ENCODE measurements at regions not wholly inside any gene's neighbourhood (a gene's known extent, or its start where the extent isn't known, plus 50 kb on each side); places are given as distances from the start of the nearest gene placed in this dataset.

GRCh38 chr9:81132796-81133195 lies 556.6 kb downstream of the TLE1 start:
- H3K36me3 ChIP-seq (ENCODE audit: low read length), result no peaks in the 10 kb centered on the region
- H3K4me2 ChIP-seq (ENCODE audit: low read depth, low read length, poor library complexity, severe bottlenecking), result no peak overlapping the region
- no peaks in the 10 kb centered on the region for H3F3A ChIP-seq (ENCODE audit: insufficient read depth)
- H3K9ac ChIP-seq (ENCODE audit: low read length), result no peak overlapping the region
- no peaks in the 10 kb centered on the region for H3K9me3 ChIP-seq (ENCODE audit: insufficient read depth, low read length)
- H2AFZ ChIP-seq (ENCODE audit: low read depth, low read length, severe bottlenecking), result no peak overlapping the region
- no peak overlapping the region for H3K27ac ChIP-seq (ENCODE audit: low read depth, low read length)
- no peaks in the 10 kb centered on the region for H3K27me3 ChIP-seq (ENCODE audit: low read length)
- H3K79me2 ChIP-seq (ENCODE audit: insufficient read depth, low read length), result no peaks in the 10 kb centered on the region
- TF ChIP-seq EZH2phosphoT487 (conservative IDR thresholded peaks at IDR 0.05; ENCODE audit: low read length), result no peak
- TF ChIP-seq CTCF (IDR thresholded peaks at IDR 0.05; ENCODE audit: insufficient read depth, low read length, poor library complexity, severe bottlenecking), result no peak
- no peaks in the 10 kb centered on the region for H4K20me1 ChIP-seq (ENCODE audit: low read depth, low read length)
- no peaks in the 10 kb centered on the region for H3K9me2 ChIP-seq (replicated peaks; ENCODE audit: insufficient read depth, low read length)
- no peak overlapping the region for H3K4me3 ChIP-seq (ENCODE audit: insufficient read depth, low read length, poor library complexity, severe bottlenecking)

DNA sequence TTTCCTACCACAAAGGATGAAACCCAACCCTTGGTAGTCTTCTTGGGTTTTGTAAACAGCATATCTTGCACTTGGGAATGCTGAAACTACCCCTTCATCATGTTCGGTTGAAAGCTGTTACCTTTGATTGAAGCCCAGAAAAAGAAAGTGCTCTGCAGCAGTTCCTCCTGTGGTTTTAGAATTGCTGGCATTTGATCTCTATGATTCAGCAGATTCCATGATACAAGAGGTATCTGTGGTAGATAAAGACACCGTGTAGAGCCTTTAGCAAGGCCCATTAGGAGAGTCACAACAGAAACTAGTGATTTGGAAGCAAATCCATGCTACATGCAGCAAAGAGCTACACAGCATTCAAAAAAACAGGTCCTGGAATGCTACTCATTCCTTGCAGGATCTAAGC lies 557.0 kb downstream of the TLE1 start:
- TF ChIP-seq CTCF (IDR thresholded peaks at IDR 0.05; ENCODE audit: insufficient read depth, low read length, poor library complexity, severe bottlenecking), result no peak
- no peak for TF ChIP-seq EZH2phosphoT487 (conservative IDR thresholded peaks at IDR 0.05; ENCODE audit: low read length)
- Histone ChIP-seq H3K36me3 (ENCODE audit: low read length) (no peaks in the 10 kb centered on the region), H3K27me3 (ENCODE audit: low read length) (no peaks in the 10 kb centered on the region), H3K27ac (ENCODE audit: low read depth, low read length) (no peak overlapping the region), H3K9ac (ENCODE audit: low read length) (no peak overlapping the region), H4K20me1 (ENCODE audit: low read depth, low read length) (no peaks in the 10 kb centered on the region), H2AFZ (ENCODE audit: low read depth, low read length, severe bottlenecking) (no peak overlapping the region), H3F3A (ENCODE audit: insufficient read depth) (no peaks in the 10 kb centered on the region), H3K4me2 (ENCODE audit: low read depth, low read length, poor library complexity, severe bottlenecking) (no peak overlapping the region), H3K79me2 (ENCODE audit: insufficient read depth, low read length) (no peaks in the 10 kb centered on the region), H3K9me2 (replicated peaks; ENCODE audit: insufficient read depth, low read length) (no peaks in the 10 kb centered on the region), H3K4me3 (ENCODE audit: insufficient read depth, low read length, poor library complexity, severe bottlenecking) (no peak overlapping the region), H3K9me3 (ENCODE audit: insufficient read depth, low read length) (no peaks in the 10 kb centered on the region)

DNA sequence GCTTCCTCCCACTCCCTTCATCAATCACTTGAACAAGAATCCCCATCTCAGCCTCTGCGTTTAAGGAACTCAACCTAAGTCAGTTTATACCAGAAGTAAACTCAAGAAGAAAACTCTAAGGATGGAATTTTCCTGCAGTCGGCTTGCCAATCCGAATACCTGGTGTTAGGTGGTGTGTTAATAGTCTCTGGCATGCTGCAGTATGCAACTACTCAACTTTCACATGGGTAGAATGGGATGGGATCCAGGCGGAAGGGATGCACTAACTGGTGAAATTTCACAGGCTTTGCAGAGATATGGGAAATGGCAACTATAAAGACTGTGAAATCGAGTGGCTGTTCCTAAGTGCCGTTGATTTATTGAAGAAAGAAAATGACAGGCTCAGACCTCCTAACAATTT lies 560.6 kb downstream of the TLE1 start:
- H3K79me2 ChIP-seq (ENCODE audit: insufficient read depth, low read length), result no peaks in the 10 kb centered on the region
- no peak overlapping the region for H3K4me2 ChIP-seq (ENCODE audit: low read depth, low read length, poor library complexity, severe bottlenecking)
- no peak overlapping the region for H3K4me3 ChIP-seq (ENCODE audit: insufficient read depth, low read length, poor library complexity, severe bottlenecking)
- H4K20me1 ChIP-seq (ENCODE audit: low read depth, low read length), result no peaks in the 10 kb centered on the region
- TF ChIP-seq CTCF (IDR thresholded peaks at IDR 0.05; ENCODE audit: insufficient read depth, low read length, poor library complexity, severe bottlenecking) (no peak), EZH2phosphoT487 (conservative IDR thresholded peaks at IDR 0.05; ENCODE audit: low read length) (no peak)
- H3K9me2 ChIP-seq (replicated peaks; ENCODE audit: insufficient read depth, low read length), result no peaks in the 10 kb centered on the region
- no peak overlapping the region for H3K27ac ChIP-seq (ENCODE audit: low read depth, low read length)
- H3K27me3 ChIP-seq (ENCODE audit: low read length), result no peaks in the 10 kb centered on the region
- no peak overlapping the region for H2AFZ ChIP-seq (ENCODE audit: low read depth, low read length, severe bottlenecking)
- H3F3A ChIP-seq (ENCODE audit: insufficient read depth), result no peaks in the 10 kb centered on the region
- no peak overlapping the region for H3K9ac ChIP-seq (ENCODE audit: low read length)
- no peaks in the 10 kb centered on the region for H3K36me3 ChIP-seq (ENCODE audit: low read length)
- no peaks in the 10 kb centered on the region for H3K9me3 ChIP-seq (ENCODE audit: insufficient read depth, low read length)
